OCI-LY7 (cell line): ENCODE measurements at regions not wholly inside any gene's neighbourhood (a gene's known extent, or its start where the extent isn't known, plus 50 kb on each side); places are given as distances from the start of the nearest gene placed in this dataset.

Experiments
- BruUV-seq: library from RNA; stranded (reverse); fragments of 400-500 nt; replicated peaks from 2 replicates; lab custom pipeline; 2021; lab: Mats Ljungman, UMichigan
- CTCF ChIA-PET: fragments of 300-600 bp; sonication (Branson Sonifier 250); formaldehyde crosslinking; loops from one replicate; lab custom pipeline; 2022; ENCODE audit warnings: antibody characterized with exemption; ENCODE audit not compliant: unreplicated experiment; lab: Charles Lee
- POLR2A ChIA-PET: fragments of 300-600 bp; sonication (Branson Sonifier 250); formaldehyde crosslinking; loops from one replicate; lab custom pipeline; 2022; ENCODE audit warnings: antibody characterized with exemption; lab: Charles Lee
- DNase-seq: peaks from one replicate; pipeline ENCODE4 v3.0.0-alpha.2; 2015; ENCODE audit warnings: low spot score
- H2AFZ ChIP-seq: fragments of 200-600 bp; sonication (generic), shearing (Covaris generic); 2 replicates; pipeline ENCODE4 v1.6.1; 2014; ENCODE audit warnings: mild to moderate bottlenecking, antibody characterized with exemption, low read length, moderate library complexity
- H3K27ac ChIP-seq: fragments of 200-600 bp; sonication (generic); 2 replicates; pipeline ENCODE4 v1.5.1; 2014; ENCODE audit warnings: mixed run types, low read depth, mild to moderate bottlenecking, moderate library complexity, low read length, inconsistent platforms; ENCODE audit not compliant: poor library complexity, severe bottlenecking
- H3K36me3 ChIP-seq: fragments of 200-600 bp; sonication (generic); 2 replicates; pipeline ENCODE4 v1.6.1; 2014; ENCODE audit warnings: mild to moderate bottlenecking, antibody characterized with exemption, low read length, moderate library complexity, mixed read lengths; ENCODE audit not compliant: insufficient read depth
- H3K4me1 ChIP-seq: fragments of 200-600 bp; sonication (generic); 2 replicates; pipeline ENCODE4 v1.5.1; 2014; ENCODE audit warnings: mild to moderate bottlenecking, low read length; ENCODE audit not compliant: insufficient read depth, poor library complexity, severe bottlenecking
- H3K4me2 ChIP-seq: fragments of 200-600 bp; sonication (generic); 2 replicates; pipeline ENCODE4 v1.6.1; 2014; ENCODE audit warnings: mild to moderate bottlenecking, low read length
- H3K4me3 ChIP-seq: fragments of 200-600 bp; sonication (generic); 2 replicates; pipeline ENCODE4 v1.5.1; 2014; ENCODE audit warnings: mild to moderate bottlenecking, low read depth, low read length; ENCODE audit not compliant: poor library complexity, severe bottlenecking
- H3K79me2 ChIP-seq: fragments of 200-600 bp; sonication (generic); 2 replicates; pipeline ENCODE4 v1.6.1; 2016; ENCODE audit warnings: low read depth, mild to moderate bottlenecking, low read length, moderate library complexity, mixed read lengths; ENCODE audit not compliant: insufficient read depth
- H3K9me2 ChIP-seq: fragments of 200-600 bp; sonication (generic); 2 replicates; pipeline ENCODE4 v1.6.1; 2016; ENCODE audit warnings: mild to moderate bottlenecking, low read length, mixed read lengths; ENCODE audit not compliant: insufficient read depth
- H3K9me3 ChIP-seq: fragments of 200-600 bp; sonication (generic); 2 replicates; pipeline ENCODE4 v1.6.1; 2014; ENCODE audit warnings: mild to moderate bottlenecking, mixed run types, low read length, mixed read lengths
- H4K20me1 ChIP-seq: fragments of 200-600 bp; sonication (generic); 2 replicates; pipeline ENCODE4 v1.6.1; 2014; ENCODE audit warnings: mild to moderate bottlenecking, antibody characterized with exemption, low read length, moderate library complexity, mixed read lengths; ENCODE audit not compliant: insufficient read depth
- CTCF ChIP-seq: fragments of 200-600 bp; sonication (generic); conservative IDR thresholded peaks from 2 replicates; pipeline ENCODE4 v1.5.1; 2014; ENCODE audit warnings: mild to moderate bottlenecking, antibody characterized with exemption, low read length, moderate library complexity, mixed read lengths
- EZH2phosphoT487 ChIP-seq: fragments of 200-600 bp; sonication (generic); IDR thresholded peaks from 2 replicates; pipeline ENCODE4 v1.6.1; 2018; ENCODE audit warnings: low read depth, borderline replicate concordance, mild to moderate bottlenecking, mixed run types, antibody characterized with exemption, low read length, moderate library complexity, mixed read lengths
- intact Hi-C: fragments of 100-400 bp; cut with micrococcal nuclease; formaldehyde crosslinking; loops from one replicate; pipeline ENCODE4 v1.10.0; 2022; ENCODE audit not compliant: unreplicated experiment

DNA sequence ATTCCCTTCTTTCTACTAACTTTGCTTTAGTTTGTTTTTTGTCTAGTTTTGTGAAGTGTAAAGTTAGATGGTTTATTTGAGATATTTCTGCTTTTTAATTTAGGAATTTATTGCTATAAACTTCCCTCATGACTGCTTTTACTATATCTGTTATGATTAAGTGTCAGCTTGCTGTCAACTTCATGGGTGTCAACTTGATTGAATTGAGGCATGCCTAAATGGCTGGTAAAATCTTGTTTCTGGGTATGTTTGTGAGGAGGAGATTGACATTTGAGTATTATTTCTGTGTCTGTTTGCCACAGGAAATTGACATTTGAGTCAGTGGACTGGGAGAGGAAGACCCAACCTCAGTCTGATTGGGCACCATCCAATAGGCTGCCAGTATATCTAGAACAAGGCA, 1147.0 kb upstream of the EYS start:
- DNase-seq, result no peak
- POLR2A ChIA-PET, result no interaction called here
- Histone ChIP-seq H3K4me3 (no peak overlapping the region), H3K9me2 (no peaks in the 10 kb centered on the region), H3K27ac (no peak overlapping the region), H4K20me1 (no peaks in the 10 kb centered on the region), H3K79me2 (no peaks in the 10 kb centered on the region), H3K36me3 (no peaks in the 10 kb centered on the region), H3K4me2 (no peak overlapping the region), H3K9me3 (no peaks in the 10 kb centered on the region), H3K4me1 (no peaks in the 10 kb centered on the region), H2AFZ (no peak overlapping the region)
- TF ChIP-seq EZH2phosphoT487 (no peak), CTCF (no peak)
- intact Hi-C loops, result no loop called here
- BruUV-seq, result no TSS peak
- CTCF ChIA-PET, result no interaction called here

GRCh38 chr6:66851930-66852329, 1144.9 kb upstream of the EYS start:
- no peaks in the 10 kb centered on the region for H3K9me2 ChIP-seq
- H3K9me3 ChIP-seq, result no peaks in the 10 kb centered on the region
- H3K27ac ChIP-seq, result no peak overlapping the region
- no peaks in the 10 kb centered on the region for H3K36me3 ChIP-seq
- ChIA-PET POLR2A (no interaction called here), CTCF (no interaction called here)
- no peaks in the 10 kb centered on the region for H4K20me1 ChIP-seq
- DNase-seq, result no peak
- H2AFZ ChIP-seq, result no peak overlapping the region
- no peak overlapping the region for H3K4me3 ChIP-seq
- H3K4me2 ChIP-seq, result no peak overlapping the region
- no peaks in the 10 kb centered on the region for H3K4me1 ChIP-seq
- TF ChIP-seq EZH2phosphoT487 (no peak), CTCF (no peak)
- no peaks in the 10 kb centered on the region for H3K79me2 ChIP-seq
- BruUV-seq, result no TSS peak
- intact Hi-C loops, result no loop called here

DNA sequence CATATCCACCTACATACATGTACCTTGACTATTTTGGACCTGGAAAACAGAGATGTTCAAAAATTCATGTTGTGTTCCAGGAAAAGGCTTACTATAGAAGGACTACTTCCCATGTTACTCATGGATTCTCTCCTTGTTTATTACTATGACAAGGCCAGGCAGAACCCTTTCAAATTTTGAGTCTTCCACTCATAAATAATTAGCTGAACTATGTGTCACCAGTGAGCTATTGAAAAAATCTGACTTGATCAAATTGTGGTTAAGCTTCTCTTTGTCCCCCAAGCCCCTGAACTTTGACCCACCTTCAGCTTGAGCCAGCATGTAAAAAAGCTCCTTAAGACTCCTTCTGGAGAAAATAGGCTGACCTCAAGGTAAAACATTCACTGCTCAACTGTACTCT, 1142.8 kb upstream of the EYS start:
- Histone ChIP-seq H3K4me2 (no peak overlapping the region), H4K20me1 (no peaks in the 10 kb centered on the region), H3K27ac (no peak overlapping the region), H3K9me2 (no peaks in the 10 kb centered on the region), H3K79me2 (no peaks in the 10 kb centered on the region), H3K36me3 (no peaks in the 10 kb centered on the region), H3K4me3 (no peak overlapping the region), H3K4me1 (no peaks in the 10 kb centered on the region), H2AFZ (no peak overlapping the region), H3K9me3 (no peaks in the 10 kb centered on the region)
- DNase-seq, result no peak
- intact Hi-C loops, result no loop called here
- TF ChIP-seq CTCF (no peak), EZH2phosphoT487 (no peak)
- POLR2A ChIA-PET, result interaction anchor here (0.5 to 1.1 kb wide), 2 partner anchors 182 to 218 kb away, joined by 3 read pairs; no protein-coding TSS in a partner anchor
- CTCF ChIA-PET, result no interaction called here
- no TSS peak for BruUV-seq
